DOHH2 (cell line): ENCODE measurements at regions not wholly inside any gene's neighbourhood (a gene's known extent, or its start where the extent isn't known, plus 50 kb on each side); places are given as distances from the start of the nearest gene placed in this dataset.

Experiments used
- CTCF ChIP-seq: fragments of 200-600 bp; sonication (generic); IDR thresholded peaks from one replicate; pipeline ENCODE4 v1.5.1; 2014; ENCODE audit warnings: antibody characterized with exemption, mild to moderate bottlenecking, low read depth, low read length; ENCODE audit not compliant: poor library complexity, severe bottlenecking
- EZH2phosphoT487 ChIP-seq: fragments of 200-600 bp; sonication (generic); IDR thresholded peaks from 2 replicates; pipeline ENCODE4 v1.6.1; 2017; ENCODE audit warnings: borderline replicate concordance, mild to moderate bottlenecking, antibody characterized with exemption, low read length, moderate library complexity, mixed read lengths

- no peak for TF ChIP-seq CTCF
- no peak for TF ChIP-seq EZH2phosphoT487
Measured at GRCh38 chr1:81160696-81161095, 640.0 kb upstream of the ADGRL2 start.
